ENCODE measurements at regions not wholly inside any gene's neighbourhood (a gene's known extent, or its start where the extent isn't known, plus 50 kb on each side); places are given as distances from the start of the nearest gene placed in this dataset.
"Not testable (repeated sequence)": the region's sequence is repeated elsewhere in the genome, so short reads cannot be mapped to it uniquely, and the experiment has no call there.

DNA sequence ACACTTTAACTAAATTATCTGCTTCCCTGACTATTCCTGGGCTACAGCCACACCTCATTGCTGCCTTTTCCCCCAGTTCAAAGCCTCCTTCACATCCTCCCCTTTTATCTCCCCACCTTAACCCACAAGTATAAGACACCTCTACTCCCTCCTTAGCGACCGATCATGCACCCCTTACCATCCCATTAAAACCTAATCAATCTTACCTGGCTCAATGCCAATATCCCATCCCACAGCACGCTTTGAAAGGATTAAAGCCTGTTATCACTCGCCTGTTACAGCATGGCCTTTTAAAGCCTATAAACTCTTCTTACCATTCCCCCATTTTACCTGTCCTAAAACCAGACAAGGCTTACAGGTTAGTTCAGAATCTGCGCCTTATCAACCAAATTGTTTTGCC, 246.6 kb downstream of the ZNF608 start:
- H3K27ac ChIP-seq (ENCODE audit: extremely low read depth, low read depth, low read length); CTCF ChIA-PET; POLR2A ChIA-PET; H3K36me3 ChIP-seq (ENCODE audit: control insufficient read depth in 2 of 2, insufficient read depth in 1 of 2, low read length in 2 of 2); H3K9me3 ChIP-seq (ENCODE audit: control insufficient read depth, insufficient read depth, low read depth, low read length); H3K4me3 ChIP-seq (ENCODE audit: low read depth, low read length); H3K4me1 ChIP-seq (ENCODE audit: control insufficient read depth, insufficient read depth, low read length): not testable (repeated sequence)
- 0 out of 2 replicates have a peak, but pooled peaks have one; percentile 32 for TF ChIP-seq ZNF544 (tag by site-specific recombination; IDR thresholded peaks at IDR 0.05)

GRCh38 chr5:124496968-124497367, 249.5 kb downstream of the ZNF608 start:
- H3K9me3 ChIP-seq (ENCODE audit: control insufficient read depth, insufficient read depth, low read depth, low read length); H3K4me1 ChIP-seq (ENCODE audit: control insufficient read depth, insufficient read depth, low read length); POLR2A ChIA-PET; H3K36me3 ChIP-seq (ENCODE audit: control insufficient read depth in 2 of 2, insufficient read depth in 1 of 2, low read length in 2 of 2); CTCF ChIA-PET; H3K27ac ChIP-seq (ENCODE audit: extremely low read depth, low read depth, low read length); H3K4me3 ChIP-seq (ENCODE audit: low read depth, low read length): not testable (repeated sequence)

GRCh38 chr5:124494540-124495116, 251.8 kb downstream of the ZNF608 start:
- CTCF ChIA-PET, result interaction anchor here (0.6 kb wide), 1 partner anchor 514 kb away, joined by 3 read pairs; no protein-coding TSS in a partner anchor
- H3K27ac ChIP-seq (ENCODE audit: extremely low read depth, low read depth, low read length), result no peak overlapping the region
- no peaks in the 10 kb centered on the region for H3K9me3 ChIP-seq (ENCODE audit: control insufficient read depth, insufficient read depth, low read depth, low read length)
- TF ChIP-seq ZNF148 (tag by site-specific recombination; IDR thresholded peaks at IDR 0.05; ENCODE audit: borderline replicate concordance), result no peak
- TF ChIP-seq ZNF155 (tag by site-specific recombination; IDR thresholded peaks at IDR 0.05), result no peak
- TF ChIP-seq ZBTB8A (tag by site-specific recombination; IDR thresholded peaks at IDR 0.05), result no peak
- TF ChIP-seq SCRT1 (tag by site-specific recombination; IDR thresholded peaks at IDR 0.05; ENCODE audit: borderline replicate concordance), result no peak
- no peak for TF ChIP-seq ZSCAN16 (tag by site-specific recombination; IDR thresholded peaks at IDR 0.05)
- TF ChIP-seq ZNF280C (tag by site-specific recombination; IDR thresholded peaks at IDR 0.05), result no peak
- no peak for TF ChIP-seq ZNF184 (tag by site-specific recombination; IDR thresholded peaks at IDR 0.05)
- POLR2A ChIA-PET, result no interaction called here
- H3K4me3 ChIP-seq (ENCODE audit: low read depth, low read length), result no peak overlapping the region
- H3K4me1 ChIP-seq (ENCODE audit: control insufficient read depth, insufficient read depth, low read length), result peaks cover 8% of the 10 kb centered on the region; the same call in 1 of the 2 replicates
- no peaks in the 10 kb centered on the region for H3K36me3 ChIP-seq (ENCODE audit: control insufficient read depth in 2 of 2, insufficient read depth in 1 of 2, low read length in 2 of 2)

- Histone ChIP-seq H3K4me3 (ENCODE audit: low read depth, low read length) (no peak overlapping the region), H3K36me3 (ENCODE audit: control insufficient read depth in 2 of 2, insufficient read depth in 1 of 2, low read length in 2 of 2) (no peaks in the 10 kb centered on the region), H3K9me3 (ENCODE audit: control insufficient read depth, insufficient read depth, low read depth, low read length) (no peaks in the 10 kb centered on the region), H3K27ac (ENCODE audit: extremely low read depth, low read depth, low read length) (no peak overlapping the region), H3K4me1 (ENCODE audit: control insufficient read depth, insufficient read depth, low read length) (peaks cover 8% of the 10 kb centered on the region; the same call in 1 of the 2 replicates)
- CTCF ChIA-PET, result no interaction called here
- POLR2A ChIA-PET, result no interaction called here
- TF ChIP-seq ZNF239 (tag by site-specific recombination; IDR thresholded peaks at IDR 0.05), result no peak
- TF ChIP-seq ZNF561 (tag by site-specific recombination; IDR thresholded peaks at IDR 0.05; ENCODE audit: borderline replicate concordance), result no peak
- no peak for TF ChIP-seq ZNF623 (tag by site-specific recombination; IDR thresholded peaks at IDR 0.05)
- no peak for TF ChIP-seq ZBTB6 (tag by site-specific recombination; IDR thresholded peaks at IDR 0.05)
- TF ChIP-seq ZBTB21 (tag by site-specific recombination; IDR thresholded peaks at IDR 0.05), result no peak
- no peak for TF ChIP-seq ZNF664 (tag by site-specific recombination; IDR thresholded peaks at IDR 0.05)
- TF ChIP-seq EGR2 (tag by site-specific recombination; IDR thresholded peaks at IDR 0.05; ENCODE audit: low read depth), result no peak
- TF ChIP-seq ZNF585B (tag by site-specific recombination; IDR thresholded peaks at IDR 0.05), result no peak
- TF ChIP-seq, protein P1, sequence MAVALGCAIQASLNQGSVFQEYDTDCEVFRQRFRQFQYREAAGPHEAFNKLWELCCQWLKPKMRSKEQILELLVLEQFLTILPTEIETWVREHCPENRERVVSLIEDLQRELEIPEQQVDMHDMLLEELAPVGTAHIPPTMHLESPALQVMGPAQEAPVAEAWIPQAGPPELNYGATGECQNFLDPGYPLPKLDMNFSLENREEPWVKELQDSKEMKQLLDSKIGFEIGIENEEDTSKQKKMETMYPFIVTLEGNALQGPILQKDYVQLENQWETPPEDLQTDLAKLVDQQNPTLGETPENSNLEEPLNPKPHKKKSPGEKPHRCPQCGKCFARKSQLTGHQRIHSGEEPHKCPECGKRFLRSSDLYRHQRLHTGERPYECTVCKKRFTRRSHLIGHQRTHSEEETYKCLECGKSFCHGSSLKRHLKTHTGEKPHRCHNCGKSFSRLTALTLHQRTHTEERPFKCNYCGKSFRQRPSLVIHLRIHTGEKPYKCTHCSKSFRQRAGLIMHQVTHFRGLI (tag by site-specific recombination; IDR thresholded peaks at IDR 0.05), result no peak
Observed at GRCh38 chr5:124492444-124493224, 253.8 kb downstream of the ZNF608 start.

DNA sequence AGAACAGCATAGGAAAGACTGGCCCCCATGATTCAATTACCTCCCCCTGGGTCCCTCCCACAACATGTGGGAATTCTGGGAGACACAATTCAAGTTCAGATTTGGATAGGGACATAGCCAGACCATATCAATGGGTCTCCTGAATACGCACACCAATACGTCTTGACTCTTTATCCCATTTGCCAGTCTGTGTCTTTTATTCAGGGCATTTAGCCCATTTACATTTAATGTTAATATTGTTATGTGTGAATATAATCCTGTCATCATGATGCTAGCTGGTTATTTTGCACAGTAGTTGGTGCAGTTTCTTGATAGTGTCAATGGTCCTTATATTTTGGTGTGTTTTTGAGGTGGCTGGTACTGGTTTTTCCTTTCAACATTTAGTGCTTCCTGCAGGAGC, 256.1 kb downstream of the ZNF608 start:
- CTCF ChIA-PET; H3K4me1 ChIP-seq (ENCODE audit: control insufficient read depth, insufficient read depth, low read length); H3K9me3 ChIP-seq (ENCODE audit: control insufficient read depth, insufficient read depth, low read depth, low read length); H3K27ac ChIP-seq (ENCODE audit: extremely low read depth, low read depth, low read length); H3K36me3 ChIP-seq (ENCODE audit: control insufficient read depth in 2 of 2, insufficient read depth in 1 of 2, low read length in 2 of 2); H3K4me3 ChIP-seq (ENCODE audit: low read depth, low read length); POLR2A ChIA-PET: not testable (repeated sequence)

Data from HEK293 (cell line).